GM12878 (cell line): ENCODE measurements at regions not wholly inside any gene's neighbourhood (a gene's known extent, or its start where the extent isn't known, plus 50 kb on each side); places are given as distances from the start of the nearest gene placed in this dataset.

ENCODE experiments used
- BACH1 ChIP-seq: fragments of 450-650 bp; IDR thresholded peaks from 2 replicates; pipeline ENCODE4 v1.6.1; 2017; ENCODE audit warnings: mild to moderate bottlenecking, borderline replicate concordance
- BHLHE40 ChIP-seq, 2 experiments: fragments of 450-650 bp in 1 of 2; IDR thresholded peaks; 2 replicates each; pipeline ENCODE4 v1.6.1; 2011 to 2017; ENCODE audit warnings: low read depth in 2 of 2, borderline replicate concordance in 1 of 2, improper control_type of control experiment in 1 of 2, low read length in 1 of 2, mild to moderate bottlenecking in 1 of 2
- CBFB ChIP-seq: IDR thresholded peaks from 2 replicates; pipeline ENCODE4 v1.6.1; 2016; ENCODE audit warnings: antibody characterized with exemption, low read depth
- CREM ChIP-seq: IDR thresholded peaks from 2 replicates; pipeline ENCODE4 v1.6.1; 2014; ENCODE audit warnings: antibody characterized with exemption, low read depth
- CUX1 ChIP-seq: IDR thresholded peaks from 2 replicates; pipeline ENCODE4 v1.6.1; 2012; ENCODE audit warnings: improper control_type of control experiment, low read depth, low read length; ENCODE audit not compliant: insufficient replicate concordance
- ESRRA ChIP-seq: IDR thresholded peaks from 2 replicates; pipeline ENCODE4 v1.6.1; 2012; ENCODE audit warnings: mild to moderate bottlenecking, low read length, improper control_type of control experiment
- HCFC1 ChIP-seq: fragments of 150-350 bp; IDR thresholded peaks from 2 replicates; pipeline ENCODE4 v1.6.1; 2014; ENCODE audit warnings: low read length
- HSF1 ChIP-seq: fragments of 150-350 bp; IDR thresholded peaks from 2 replicates; pipeline ENCODE4 v1.6.1; 2014; ENCODE audit warnings: mild to moderate bottlenecking, low read depth, low read length
- IRF4 ChIP-seq: IDR thresholded peaks from 2 replicates; pipeline ENCODE4 v1.6.1; 2011; ENCODE audit warnings: low read depth, low read length
- JUNB ChIP-seq: IDR thresholded peaks from 2 replicates; pipeline ENCODE4 v1.6.1; 2016; ENCODE audit warnings: antibody characterized with exemption, mild to moderate bottlenecking
- MLLT1 ChIP-seq: fragments of 450-650 bp; IDR thresholded peaks from 2 replicates; pipeline ENCODE4 v1.6.1; 2016; ENCODE audit warnings: mild to moderate bottlenecking
- NFXL1 ChIP-seq: fragments of 450-650 bp; IDR thresholded peaks from 2 replicates; pipeline ENCODE4 v1.6.1; 2017; ENCODE audit warnings: antibody characterized with exemption, mild to moderate bottlenecking, borderline replicate concordance
- PAX8 ChIP-seq: fragments of 450-650 bp; IDR thresholded peaks from 2 replicates; pipeline ENCODE4 v1.6.1; 2017; ENCODE audit warnings: mild to moderate bottlenecking, moderate library complexity
- RB1 ChIP-seq: fragments of 450-650 bp; formaldehyde crosslinking; IDR thresholded peaks from 2 replicates; pipeline ENCODE4 v1.6.1; 2017; ENCODE audit warnings: mild to moderate bottlenecking, borderline replicate concordance
- RELB ChIP-seq: fragments of 450-650 bp; IDR thresholded peaks from 2 replicates; pipeline ENCODE4 v1.6.1; 2017; ENCODE audit warnings: low read depth, mild to moderate bottlenecking, moderate library complexity
- RFX5 ChIP-seq: IDR thresholded peaks from 2 replicates; pipeline ENCODE4 v1.6.1; 2011; ENCODE audit warnings: low read depth, low read length, improper control_type of control experiment
- SMAD5 ChIP-seq: IDR thresholded peaks from 2 replicates; pipeline ENCODE4 v1.6.1; 2016; ENCODE audit warnings: antibody characterized with exemption, low read depth
- SMARCA5 ChIP-seq: fragments of 450-650 bp; IDR thresholded peaks from 2 replicates; pipeline ENCODE4 v1.6.1; 2017; ENCODE audit warnings: mild to moderate bottlenecking
- SPI1 ChIP-seq: IDR thresholded peaks from 2 replicates; pipeline ENCODE4 v1.6.1; 2011; ENCODE audit warnings: low read depth, mild to moderate bottlenecking, low read length, moderate library complexity, borderline replicate concordance; ENCODE audit not compliant: insufficient read depth
- SUZ12 ChIP-seq: fragments of 200-600 bp; sonication (generic); IDR thresholded peaks from one replicate; pipeline ENCODE4 v1.6.1; 2018; ENCODE audit warnings: antibody characterized with exemption, mild to moderate bottlenecking; ENCODE audit not compliant: unreplicated experiment
- TARDBP ChIP-seq: IDR thresholded peaks from 2 replicates; pipeline ENCODE4 v1.6.1; 2016; ENCODE audit warnings: borderline replicate concordance
- TBL1XR1 ChIP-seq: IDR thresholded peaks from 2 replicates; pipeline ENCODE4 v1.6.1; 2012; ENCODE audit warnings: low read depth, low read length, improper control_type of control experiment
- ZBED1 ChIP-seq: IDR thresholded peaks from 2 replicates; pipeline ENCODE4 v1.6.1; 2016; ENCODE audit warnings: borderline replicate concordance
- ZZZ3 ChIP-seq: IDR thresholded peaks from 2 replicates; pipeline ENCODE4 v1.6.1; 2011; ENCODE audit warnings: low read depth; ENCODE audit not compliant: control insufficient read depth, insufficient read length

GRCh38 chr11:112627588-112628045 is 333.6 kb upstream of the NCAM1 start (continued):
- TF ChIP-seq NFXL1 (no peak), JUNB (peak; percentile 59), MLLT1 (no peak), IRF4 (no peak), BACH1 (no peak), CBFB (peak; percentile 59), SMAD5 (no peak), CUX1 (no peak), ZZZ3 (no peak), RELB (peak; percentile 93), CREM (peak; percentile 67; the same call in 1 of the 2 replicates), ZBED1 (peak; percentile 20; the same call in 1 of the 2 replicates), TBL1XR1 (no peak), SPI1 (peak; percentile 24; the same call in 1 of the 2 replicates), ESRRA (no peak), SMARCA5 (no peak), PAX8 (no peak), RFX5 (no peak), BHLHE40 (IDR thresholded peaks at IDR 0.05; ENCODE audit: borderline replicate concordance in 1 of 2, low read depth in 2 of 2, low read length in 1 of 2) (peak in 1 of 2 experiments; percentile 18; a peak in 1 of 4 replicates), SUZ12 (no peak), HCFC1 (no peak), HSF1 (no peak), TARDBP (no peak; the same call in 1 of the 2 replicates), RB1 (no peak)
